HG02571 (cell line): ENCODE measurements at regions not wholly inside any gene's neighbourhood (a gene's known extent, or its start where the extent isn't known, plus 50 kb on each side); places are given as distances from the start of the nearest gene placed in this dataset.

Experiments
- ATAC-seq: cut with Tn5 transposase; IDR thresholded peaks from one replicate; pipeline ENCODE4 v1.9.1; 2021; ENCODE audit warnings: mild to moderate bottlenecking, moderate library complexity; ENCODE audit not compliant: unreplicated experiment

- ATAC-seq: no peak
Observed at GRCh38 chr2:200135082-200135481, 171.4 kb upstream of the SPATS2L start.

DNA sequence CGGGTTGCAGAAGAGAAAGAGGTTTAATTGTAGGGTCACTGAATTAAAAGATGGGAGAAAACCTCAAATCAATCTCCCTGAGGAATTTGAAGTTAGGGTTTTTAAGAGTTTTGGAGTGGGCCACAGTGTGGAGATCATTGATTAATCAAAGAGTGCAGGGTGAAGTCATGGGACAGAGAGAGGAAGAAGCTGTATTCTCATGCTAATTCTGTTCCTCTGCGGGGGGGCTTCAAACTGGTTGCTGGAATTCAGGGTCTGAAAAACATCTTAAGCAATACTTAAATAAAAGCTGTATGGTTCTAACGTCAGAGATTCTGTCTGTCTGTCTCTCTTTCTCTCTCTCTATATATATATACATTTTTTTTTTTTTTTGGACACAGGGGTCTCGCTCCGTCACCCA, 169.8 kb upstream of the SPATS2L start:
- no peak for ATAC-seq

DNA sequence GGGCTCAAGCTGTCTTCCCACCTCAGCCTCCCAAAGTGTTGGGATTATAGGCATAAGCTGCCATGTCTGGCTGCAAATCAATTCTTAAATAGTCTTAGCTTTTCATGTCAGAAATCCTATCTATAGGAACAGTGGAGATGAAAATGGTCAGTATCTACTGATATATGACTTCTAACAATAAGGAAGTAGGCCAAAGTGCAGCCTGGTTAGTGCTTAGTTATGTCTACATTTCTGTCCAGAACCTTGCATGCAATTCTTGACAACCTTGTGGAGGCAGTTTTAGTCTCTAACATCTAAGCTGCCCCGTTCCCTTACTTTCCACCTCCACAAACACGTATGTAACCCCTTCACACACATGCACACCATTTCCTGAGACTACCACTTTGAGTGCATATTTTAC, 169.2 kb upstream of the SPATS2L start:
- ATAC-seq: no peak

DNA sequence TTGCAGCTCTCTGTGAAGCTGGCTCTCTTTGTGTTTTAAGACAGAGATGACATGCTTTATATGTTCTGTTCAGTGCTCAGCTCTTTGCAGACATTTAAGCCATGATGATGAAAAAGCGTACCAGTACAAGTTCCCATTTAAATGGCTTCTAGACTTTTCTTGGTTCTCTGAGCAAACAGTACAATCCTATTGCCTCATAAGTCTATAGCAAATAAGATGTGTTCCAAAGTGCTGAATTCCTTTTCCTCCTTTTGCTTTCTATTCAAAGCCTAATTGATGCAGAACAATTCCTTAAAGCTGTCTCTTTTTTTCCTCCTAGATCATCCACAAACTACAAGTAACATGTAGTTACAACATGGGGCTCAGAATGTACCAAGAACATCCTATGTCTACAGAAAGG, 168.8 kb upstream of the SPATS2L start:
- ATAC-seq: no peak

DNA sequence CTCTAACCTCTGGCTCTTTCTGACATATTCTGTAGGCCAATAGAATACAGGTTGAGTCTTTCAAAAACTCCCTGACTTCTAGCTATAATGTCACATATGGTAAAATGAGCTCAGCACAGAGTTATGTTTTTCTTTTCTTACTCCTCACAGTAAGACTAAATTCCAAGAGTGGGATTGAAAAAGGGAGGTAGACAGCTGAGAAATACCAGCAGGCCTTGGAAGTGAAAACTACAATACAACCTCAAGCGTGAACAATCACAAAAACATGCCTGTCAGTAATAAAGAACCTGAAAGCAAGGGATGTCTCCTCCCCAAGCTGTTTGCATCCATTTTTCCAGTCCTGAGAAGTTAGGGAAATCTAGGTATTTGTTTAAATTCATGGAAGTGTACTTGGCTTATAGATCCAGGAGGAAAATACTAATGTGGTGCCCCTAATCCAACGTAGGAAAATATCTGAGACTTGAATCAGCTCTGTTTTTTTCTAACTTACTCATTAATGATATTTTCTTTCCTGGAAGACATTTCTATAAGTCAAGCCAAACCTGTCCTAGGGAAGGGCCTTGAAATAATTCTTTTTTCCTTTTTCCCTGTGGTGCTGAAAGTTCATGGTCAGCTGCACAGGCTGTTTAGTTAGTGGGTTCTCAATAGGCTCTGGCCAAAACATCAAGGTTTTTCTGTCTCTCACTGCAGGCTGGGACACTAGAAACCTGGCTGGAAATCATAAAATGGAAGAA, 167.9 kb upstream of the SPATS2L start:
- no peak for ATAC-seq

DNA sequence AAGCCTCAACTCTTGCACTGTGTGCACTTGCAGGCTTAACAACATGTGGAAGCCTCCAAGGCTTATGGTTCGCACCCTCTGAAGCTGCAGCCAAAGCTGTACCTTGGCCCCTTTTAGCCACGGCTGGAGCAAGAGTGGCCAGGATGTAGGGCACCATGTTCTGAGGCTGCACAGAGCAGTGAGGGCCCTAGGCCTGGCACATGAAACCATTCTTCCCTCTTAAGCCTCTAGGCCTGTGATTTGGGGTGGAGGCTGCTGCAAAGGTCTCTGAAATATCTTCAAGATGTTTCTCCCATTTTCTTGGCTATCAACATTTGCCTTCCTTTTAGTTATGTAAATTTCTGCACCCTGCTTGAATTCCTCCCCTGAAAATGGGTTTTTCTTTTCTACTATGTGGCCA, 161.9 kb upstream of the SPATS2L start:
- no peak for ATAC-seq

GRCh38 chr2:200146501-200146900, 160.0 kb upstream of the SPATS2L start:
- no peak for ATAC-seq

GRCh38 chr2:200147371-200147770, 159.1 kb upstream of the SPATS2L start:
- no peak for ATAC-seq

- no peak for ATAC-seq
Observed at GRCh38 chr2:200148366-200148765, 158.1 kb upstream of the SPATS2L start.

- no peak for ATAC-seq
Observed at GRCh38 chr2:200150411-200151086, 155.9 kb upstream of the SPATS2L start.

- no peak for ATAC-seq
Observed at GRCh38 chr2:200155652-200156051, 150.8 kb upstream of the SPATS2L start.

DNA sequence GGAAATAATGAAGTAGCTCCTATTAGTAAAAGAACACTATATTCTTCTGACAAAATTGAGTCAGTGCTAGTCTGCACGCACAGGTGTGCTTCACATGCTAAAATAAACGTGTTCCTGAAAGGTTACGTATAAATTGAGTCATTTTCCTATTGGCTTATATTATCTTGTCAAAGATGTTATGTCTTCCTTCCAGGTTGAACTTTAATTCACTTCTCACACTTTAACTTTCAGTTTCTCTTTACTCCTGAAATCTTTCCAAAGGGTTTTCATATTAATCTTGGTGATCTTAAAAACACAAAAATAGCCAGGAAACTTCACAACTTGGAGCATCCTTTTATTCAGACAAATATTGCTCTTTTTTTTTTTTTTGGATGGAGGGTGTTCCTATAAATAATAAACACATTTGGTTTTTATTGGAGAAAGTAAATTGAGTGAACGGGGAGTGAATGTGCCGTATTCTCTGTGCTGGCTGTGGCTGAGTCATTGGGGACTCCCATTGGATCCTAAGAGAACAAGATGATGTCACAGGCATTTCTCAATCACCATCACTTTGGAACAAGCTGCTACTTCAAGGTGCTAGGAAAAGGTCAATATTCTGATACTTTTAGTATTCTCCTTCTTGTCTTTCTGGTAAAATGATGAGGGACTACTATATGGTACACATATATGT, 150.2 kb upstream of the SPATS2L start:
- no peak for ATAC-seq

DNA sequence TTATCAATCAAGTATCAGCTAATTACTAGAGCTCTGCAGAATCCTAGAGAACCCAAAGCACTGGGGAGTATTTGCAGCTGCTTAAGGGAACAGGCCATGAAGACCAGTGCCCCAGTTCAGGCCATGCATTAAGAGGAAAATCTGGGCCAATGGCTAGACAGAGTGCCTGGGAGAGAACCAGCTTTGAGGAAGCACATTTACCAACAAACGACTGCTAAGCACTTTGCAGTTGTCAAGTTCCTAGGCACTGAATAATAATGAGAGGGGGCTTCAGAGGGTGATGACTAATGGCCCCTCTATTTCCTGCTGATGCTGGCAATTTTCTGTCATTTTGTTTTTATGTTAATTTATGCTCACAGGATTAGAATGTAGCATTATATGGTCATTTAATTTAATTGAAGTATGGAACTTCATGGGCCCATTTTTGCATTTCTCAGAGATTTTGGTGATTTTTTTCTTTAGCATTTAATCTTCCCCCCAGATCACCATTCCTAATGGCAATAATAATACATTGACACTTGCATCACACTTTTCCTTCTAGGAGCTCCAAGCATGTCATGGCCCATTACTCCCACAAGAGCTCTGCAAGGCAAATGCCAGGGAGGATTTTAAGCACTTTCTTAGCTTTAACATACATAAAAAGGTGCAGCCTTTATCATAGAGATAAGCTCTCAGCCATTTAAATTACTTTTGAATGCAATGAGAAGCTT, 147.7 kb upstream of the SPATS2L start:
- no peak for ATAC-seq

DNA sequence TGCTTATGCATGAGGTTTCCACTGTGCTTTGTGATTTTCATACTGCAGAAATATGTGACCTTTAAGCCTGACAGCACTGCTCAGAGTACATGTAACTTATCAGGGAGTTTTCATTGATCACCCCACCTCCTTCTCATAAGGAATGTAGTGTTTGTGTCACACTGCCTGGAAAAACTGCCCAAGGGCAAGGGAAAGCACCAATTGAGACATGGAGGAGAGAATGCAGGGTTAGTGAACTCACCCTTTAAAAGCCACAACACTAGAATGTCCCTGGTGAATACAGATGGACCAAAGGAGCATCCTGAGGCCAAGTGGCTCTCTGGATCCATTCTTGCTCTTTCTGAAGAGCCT, 147.2 kb upstream of the SPATS2L start:
- no peak for ATAC-seq

GRCh38 chr2:200159829-200160781, 146.4 kb upstream of the SPATS2L start:
- ATAC-seq: no peak

DNA sequence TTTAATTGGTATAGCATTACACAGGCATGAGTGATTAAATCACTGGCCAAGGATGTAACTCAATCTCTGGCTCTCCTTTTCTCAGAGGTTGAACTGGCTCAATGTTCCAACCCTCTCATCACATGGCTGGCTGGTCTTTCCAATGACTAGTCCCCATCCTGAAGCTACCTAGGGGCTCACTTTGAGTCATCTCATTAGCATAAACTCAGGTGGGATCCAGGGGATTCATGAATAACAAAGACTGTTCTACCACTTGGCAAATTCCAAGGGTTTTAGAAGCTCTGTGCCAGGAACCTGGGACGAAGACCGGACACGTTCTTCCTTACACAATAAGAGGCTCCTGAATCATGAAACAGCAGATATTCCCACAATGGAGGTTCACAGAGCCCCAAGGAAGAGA, 145.0 kb upstream of the SPATS2L start:
- no peak for ATAC-seq

DNA sequence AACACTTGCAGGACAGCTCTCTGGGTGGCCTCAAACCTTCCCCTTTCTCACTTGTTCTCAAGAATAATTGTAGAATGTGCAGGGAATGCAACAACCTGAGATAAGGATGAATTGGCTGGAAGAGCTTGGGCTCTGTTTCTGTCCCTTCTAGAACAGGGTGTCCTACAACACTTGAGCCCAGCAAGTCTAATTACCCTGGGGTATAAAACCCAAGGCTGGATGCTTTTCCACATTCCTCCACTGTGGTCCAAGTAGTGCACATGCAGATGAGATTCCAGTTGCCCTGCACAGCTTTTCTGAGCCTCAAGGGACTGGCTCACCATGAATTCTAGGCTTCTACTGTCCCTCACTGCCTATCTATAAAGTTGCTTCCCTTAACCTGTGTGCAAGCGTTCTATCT, 140.8 kb upstream of the SPATS2L start:
- ATAC-seq: no peak

DNA sequence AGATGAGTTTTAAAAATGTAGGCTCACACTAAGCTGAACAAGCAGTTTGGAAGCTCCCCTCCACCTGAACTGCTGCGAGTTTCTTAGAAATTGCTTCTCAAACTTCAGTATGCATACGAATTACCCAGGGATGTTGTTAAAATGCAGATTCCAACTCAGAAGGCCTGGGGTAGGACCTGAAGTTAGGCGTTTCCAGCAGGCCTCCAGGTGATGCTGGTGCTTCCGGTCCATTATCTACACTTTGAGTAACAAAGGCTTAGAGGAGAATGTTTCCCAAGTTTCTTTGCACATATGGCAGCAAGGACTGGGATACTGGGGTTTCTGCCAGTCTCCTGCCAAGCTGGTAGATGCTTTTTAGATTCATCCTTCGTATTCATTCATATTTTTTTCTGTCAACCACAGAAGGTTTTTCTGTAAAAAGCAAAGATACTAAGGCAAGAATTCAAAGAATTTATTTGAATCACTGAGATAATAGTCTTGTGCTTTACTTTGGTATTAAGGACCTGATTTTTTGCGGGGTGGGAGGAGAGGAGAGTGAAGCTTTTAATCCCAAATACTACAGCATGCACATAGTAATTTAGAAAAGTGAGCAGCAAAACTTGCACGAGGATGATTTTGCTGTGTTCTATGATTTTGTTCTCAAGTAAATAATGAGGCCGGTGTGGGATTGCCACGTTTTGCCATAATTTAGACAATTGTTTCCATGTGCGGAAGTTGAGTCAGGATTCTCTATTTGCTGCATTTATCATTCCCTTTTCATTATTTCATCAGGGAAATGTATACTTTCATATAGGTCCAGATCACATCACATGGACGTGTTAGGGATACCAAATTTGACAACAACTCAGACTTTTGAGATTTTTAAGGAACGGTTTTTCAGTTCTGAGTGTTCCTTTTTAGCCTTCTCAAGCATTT, 137.6 kb upstream of the SPATS2L start:
- ATAC-seq: no peak

- ATAC-seq: no peak
Observed at GRCh38 chr2:200170221-200170620, 136.3 kb upstream of the SPATS2L start.
